Hepatocyte (in vitro differentiated cells): ENCODE measurements at regions not wholly inside any gene's neighbourhood (a gene's known extent, or its start where the extent isn't known, plus 50 kb on each side); places are given as distances from the start of the nearest gene placed in this dataset.

Experiments used
- DNase-seq: peaks from one replicate; pipeline ENCODE4 v3.0.0-alpha.2; 2016; ENCODE audit warnings: low spot score
- H2AFZ ChIP-seq: fragments of 200-600 bp; sonication (generic); 2 replicates; pipeline ENCODE4 v1.6.0; 2016; ENCODE audit warnings: antibody characterized with exemption, mild to moderate bottlenecking
- H3K27ac ChIP-seq: fragments of 200-600 bp; sonication (generic); 2 replicates; pipeline ENCODE4 v1.5.1; 2016; ENCODE audit warnings: mild to moderate bottlenecking
- H3K27me3 ChIP-seq: fragments of 200-600 bp; sonication (generic); 2 replicates; pipeline ENCODE4 v1.6.1; 2016
- H3K36me3 ChIP-seq: fragments of 200-600 bp; sonication (generic); replicated peaks from 2 replicates; pipeline ENCODE4 v1.5.1; 2016; ENCODE audit warnings: low read depth; ENCODE audit not compliant: insufficient read depth
- H3K4me1 ChIP-seq: fragments of 200-600 bp; sonication (generic); 2 replicates; pipeline ENCODE4 v1.5.1; 2016; ENCODE audit warnings: mild to moderate bottlenecking, moderate library complexity; ENCODE audit not compliant: insufficient read depth
- H3K4me2 ChIP-seq: fragments of 200-600 bp; sonication (generic); 2 replicates; pipeline ENCODE4 v1.6.0; 2016
- H3K4me3 ChIP-seq: fragments of 200-600 bp; sonication (generic); 2 replicates; pipeline ENCODE4 v1.5.1; 2016; ENCODE audit warnings: mild to moderate bottlenecking
- H3K79me2 ChIP-seq: fragments of 200-600 bp; sonication (generic); 2 replicates; pipeline ENCODE4 v1.6.0; 2017; ENCODE audit warnings: mild to moderate bottlenecking
- H3K9me2 ChIP-seq: fragments of 200-600 bp; sonication (generic); replicated peaks from 2 replicates; pipeline ENCODE4 v1.6.0; 2017; ENCODE audit warnings: mild to moderate bottlenecking; ENCODE audit not compliant: insufficient read depth
- H3K9me3 ChIP-seq: fragments of 200-600 bp; sonication (generic); 2 replicates; pipeline ENCODE4 v1.5.1; 2016; ENCODE audit warnings: low read depth, mild to moderate bottlenecking
- H4K20me1 ChIP-seq: fragments of 200-600 bp; sonication (generic); 2 replicates; pipeline ENCODE4 v1.6.0; 2016; ENCODE audit warnings: mild to moderate bottlenecking; ENCODE audit not compliant: insufficient read depth, poor library complexity, severe bottlenecking
- CTCF ChIP-seq: fragments of 200-600 bp; sonication (generic); IDR thresholded peaks from 2 replicates; pipeline ENCODE4 v1.5.1; 2016; ENCODE audit warnings: antibody characterized with exemption, mild to moderate bottlenecking; ENCODE audit not compliant: poor library complexity
- EZH2 ChIP-seq: fragments of 200-600 bp; sonication (generic); IDR thresholded peaks from 2 replicates; pipeline ENCODE4 v1.6.1; 2016; ENCODE audit warnings: antibody characterized with exemption, mild to moderate bottlenecking, borderline replicate concordance
- EZH2phosphoT487 ChIP-seq: fragments of 200-600 bp; sonication (generic); IDR thresholded peaks from one replicate; pipeline ENCODE4 v1.6.1; 2018; ENCODE audit warnings: antibody characterized with exemption, mild to moderate bottlenecking, low read depth, moderate library complexity; ENCODE audit not compliant: unreplicated experiment, severe bottlenecking
- WGBS: methylation state at CpG from one replicate; pipeline ENCODE4 v1.1.6; 2016; ENCODE audit warnings: low lambda C conversion rate; ENCODE audit errors: missing lambda C conversion rate; 5-methylcytosine and 5-hydroxymethylcytosine counted together

- no peaks in the 10 kb centered on the region for H3K27me3 ChIP-seq
- no peak overlapping the region for H3K27ac ChIP-seq
- no peak for TF ChIP-seq EZH2phosphoT487
- peaks cover 2% of the 10 kb centered on the region for H3K9me3 ChIP-seq
- H3K4me1 ChIP-seq, result no peaks in the 10 kb centered on the region
- no peak overlapping the region for H3K4me2 ChIP-seq
- no peak overlapping the region for H2AFZ ChIP-seq
- H3K36me3 ChIP-seq, result no peaks in the 10 kb centered on the region
- H4K20me1 ChIP-seq, result no peaks in the 10 kb centered on the region
- H3K79me2 ChIP-seq, result no peaks in the 10 kb centered on the region
- H3K4me3 ChIP-seq, result no peak overlapping the region
- no peak for DNase-seq
- no peaks in the 10 kb centered on the region for H3K9me2 ChIP-seq
Observed at GRCh38 chr14:105805701-105806100, 279.3 kb downstream of the TMEM121 start.

- Histone ChIP-seq H3K27ac (no peak overlapping the region), H3K27me3 (no peaks in the 10 kb centered on the region), H3K9me3 (peaks cover 3% of the 10 kb centered on the region), H3K9me2 (no peaks in the 10 kb centered on the region), H3K4me2 (no peak overlapping the region), H3K4me1 (no peaks in the 10 kb centered on the region), H3K4me3 (no peak overlapping the region), H3K79me2 (no peaks in the 10 kb centered on the region), H2AFZ (no peak overlapping the region), H4K20me1 (no peaks in the 10 kb centered on the region), H3K36me3 (no peaks in the 10 kb centered on the region)
- DNase-seq, result no peak
- TF ChIP-seq EZH2phosphoT487, result no peak
- TF ChIP-seq CTCF, result no peak
- TF ChIP-seq EZH2, result no peak
- 37% methylated on average over 3 of the region's 3 CpGs for WGBS
Observed at GRCh38 chr14:105806568-105806967, 280.2 kb downstream of the TMEM121 start.

- H3K79me2 ChIP-seq, result no peaks in the 10 kb centered on the region
- DNase-seq, result no peak
- no peak overlapping the region for H2AFZ ChIP-seq
- no peaks in the 10 kb centered on the region for H4K20me1 ChIP-seq
- no peak overlapping the region for H3K4me2 ChIP-seq
- 80% methylated on average over 21 of the region's 21 CpGs for WGBS
- H3K9me3 ChIP-seq, result no peaks in the 10 kb centered on the region
- no peak for TF ChIP-seq CTCF
- TF ChIP-seq EZH2phosphoT487, result no peak
- TF ChIP-seq EZH2, result no peak
- no peaks in the 10 kb centered on the region for H3K27me3 ChIP-seq
- no peaks in the 10 kb centered on the region for H3K4me1 ChIP-seq
- no peaks in the 10 kb centered on the region for H3K36me3 ChIP-seq
- no peak overlapping the region for H3K4me3 ChIP-seq
- H3K27ac ChIP-seq, result no peak overlapping the region
- no peaks in the 10 kb centered on the region for H3K9me2 ChIP-seq
Observed at GRCh38 chr14:105817971-105818711, 291.8 kb downstream of the TMEM121 start.

GRCh38 chr14:105818712-105819005 is 292.3 kb downstream of the TMEM121 start:
- Histone ChIP-seq H3K4me2 (no peak overlapping the region), H4K20me1 (no peaks in the 10 kb centered on the region), H3K27me3 (no peaks in the 10 kb centered on the region), H3K4me3 (no peak overlapping the region), H3K36me3 (no peaks in the 10 kb centered on the region), H3K9me2 (no peaks in the 10 kb centered on the region), H3K4me1 (no peaks in the 10 kb centered on the region), H3K79me2 (no peaks in the 10 kb centered on the region), H3K9me3 (no peaks in the 10 kb centered on the region), H2AFZ (no peak overlapping the region), H3K27ac (no peak overlapping the region)
- no peak for DNase-seq
- TF ChIP-seq CTCF (no peak), EZH2phosphoT487 (no peak), EZH2 (no peak)
- 86% methylated on average over 11 of the region's 11 CpGs for WGBS
